ENCODE measurements at regions not wholly inside any gene's neighbourhood (a gene's known extent, or its start where the extent isn't known, plus 50 kb on each side); places are given as distances from the start of the nearest gene placed in this dataset.

GRCh38 chr15:69719527-69720240 lies 267.1 kb downstream of the RPLP1 start:
- intact Hi-C loops (cut with DNase I), result no loop called here
- Histone ChIP-seq H3K4me3 (no peak overlapping the region), H3K4me1 (ENCODE audit: insufficient read depth) (no peaks in the 10 kb centered on the region), H3K27me3 (no peaks in the 10 kb centered on the region), H3K27ac (no peak overlapping the region), H3K36me3 (no peaks in the 10 kb centered on the region), H3K9me3 (no peaks in the 10 kb centered on the region)
- 85 to 91% (median 89%) methylated on average over 4 of the region's 4 CpGs for WGBS, 3 donors
- DNase-seq, result no peak
- TF ChIP-seq POLR2A (IDR thresholded peaks at IDR 0.05), result no peak
- TF ChIP-seq, protein P1, sequence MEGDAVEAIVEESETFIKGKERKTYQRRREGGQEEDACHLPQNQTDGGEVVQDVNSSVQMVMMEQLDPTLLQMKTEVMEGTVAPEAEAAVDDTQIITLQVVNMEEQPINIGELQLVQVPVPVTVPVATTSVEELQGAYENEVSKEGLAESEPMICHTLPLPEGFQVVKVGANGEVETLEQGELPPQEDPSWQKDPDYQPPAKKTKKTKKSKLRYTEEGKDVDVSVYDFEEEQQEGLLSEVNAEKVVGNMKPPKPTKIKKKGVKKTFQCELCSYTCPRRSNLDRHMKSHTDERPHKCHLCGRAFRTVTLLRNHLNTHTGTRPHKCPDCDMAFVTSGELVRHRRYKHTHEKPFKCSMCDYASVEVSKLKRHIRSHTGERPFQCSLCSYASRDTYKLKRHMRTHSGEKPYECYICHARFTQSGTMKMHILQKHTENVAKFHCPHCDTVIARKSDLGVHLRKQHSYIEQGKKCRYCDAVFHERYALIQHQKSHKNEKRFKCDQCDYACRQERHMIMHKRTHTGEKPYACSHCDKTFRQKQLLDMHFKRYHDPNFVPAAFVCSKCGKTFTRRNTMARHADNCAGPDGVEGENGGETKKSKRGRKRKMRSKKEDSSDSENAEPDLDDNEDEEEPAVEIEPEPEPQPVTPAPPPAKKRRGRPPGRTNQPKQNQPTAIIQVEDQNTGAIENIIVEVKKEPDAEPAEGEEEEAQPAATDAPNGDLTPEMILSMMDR (IDR thresholded peaks at IDR 0.05), result no peak
- no peak for TF ChIP-seq EP300 (IDR thresholded peaks at IDR 0.05)

GRCh38 chr15:69720536-69720935 lies 267.9 kb downstream of the RPLP1 start:
- WGBS, 3 donors, result 90 to 98% (median 92%) methylated on average over 3 of the region's 3 CpGs
- no peaks in the 10 kb centered on the region for H3K9me3 ChIP-seq
- intact Hi-C loops (cut with DNase I), result no loop called here

GRCh38 chr15:69722924-69723323 lies 270.3 kb downstream of the RPLP1 start:
- Histone ChIP-seq H3K27ac (no peak overlapping the region), H3K4me3 (no peak overlapping the region), H3K4me1 (ENCODE audit: insufficient read depth) (no peaks in the 10 kb centered on the region), H3K27me3 (no peaks in the 10 kb centered on the region), H3K9me3 (no peaks in the 10 kb centered on the region), H3K36me3 (no peaks in the 10 kb centered on the region)
- no peak for DNase-seq
- intact Hi-C loops (cut with DNase I), result no loop called here
- 90 to 95% (median 92%) methylated on average over 5 of the region's 5 CpGs for WGBS, 3 donors
- TF ChIP-seq, protein P1 (IDR thresholded peaks at IDR 0.05), result no peak
- no peak for TF ChIP-seq EP300 (IDR thresholded peaks at IDR 0.05)
- TF ChIP-seq POLR2A (IDR thresholded peaks at IDR 0.05), result no peak

More at GRCh38 chr15:69720536-69720935, 267.9 kb downstream of the RPLP1 start:
- no peak overlapping the region for H3K27ac ChIP-seq
- TF ChIP-seq POLR2A (IDR thresholded peaks at IDR 0.05), result no peak
- TF ChIP-seq, protein P1 (IDR thresholded peaks at IDR 0.05), result no peak
- TF ChIP-seq EP300 (IDR thresholded peaks at IDR 0.05), result no peak
- H3K36me3 ChIP-seq, result no peaks in the 10 kb centered on the region
- H3K4me1 ChIP-seq (ENCODE audit: insufficient read depth), result no peaks in the 10 kb centered on the region
- H3K4me3 ChIP-seq, result no peak overlapping the region
- H3K27me3 ChIP-seq, result no peaks in the 10 kb centered on the region
- DNase-seq, result no peak

DNA sequence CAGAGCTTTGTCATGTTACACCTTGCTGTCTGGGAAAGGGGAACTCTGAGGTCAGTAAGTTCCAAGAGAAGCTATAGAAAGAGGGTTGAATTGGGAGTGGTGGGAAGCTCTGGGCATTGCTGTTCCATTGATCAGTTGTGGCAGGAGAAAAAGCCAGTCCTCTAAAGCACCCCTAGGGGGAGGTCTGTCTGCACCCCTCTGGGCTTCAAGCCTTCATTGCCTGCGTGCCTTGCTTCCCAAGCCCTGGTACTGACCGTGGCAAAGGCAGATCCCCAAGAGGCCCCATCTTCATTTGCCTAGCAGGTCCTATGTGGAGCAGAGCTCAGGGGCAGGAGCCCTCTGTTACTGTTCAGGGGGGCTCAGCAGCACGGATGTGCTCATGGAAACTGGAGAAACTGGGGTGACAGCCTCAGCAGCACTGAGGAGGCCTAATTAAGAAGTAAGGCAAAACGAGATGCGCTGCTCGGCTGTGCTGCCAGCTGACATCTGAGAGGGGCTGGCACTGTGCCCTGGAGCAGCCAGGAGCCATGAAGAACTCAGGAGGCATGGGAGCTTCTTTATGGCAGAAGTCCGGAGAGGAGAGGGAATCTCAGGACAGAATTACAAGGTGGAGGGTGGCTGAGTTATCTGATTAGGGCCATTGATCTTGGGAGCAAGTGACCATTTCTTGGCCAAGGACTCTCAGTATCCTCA lies 270.9 kb downstream of the RPLP1 start:
- no peak overlapping the region for H3K4me3 ChIP-seq
- DNase-seq, result no peak
- H3K36me3 ChIP-seq, result no peaks in the 10 kb centered on the region
- no peaks in the 10 kb centered on the region for H3K9me3 ChIP-seq
- H3K4me1 ChIP-seq (ENCODE audit: insufficient read depth), result no peaks in the 10 kb centered on the region
- H3K27ac ChIP-seq, result no peak overlapping the region
- TF ChIP-seq POLR2A (IDR thresholded peaks at IDR 0.05) (no peak), EP300 (IDR thresholded peaks at IDR 0.05) (no peak)
- TF ChIP-seq, protein P1 (IDR thresholded peaks at IDR 0.05), result no peak
- intact Hi-C loops (cut with DNase I), result no loop called here
- H3K27me3 ChIP-seq, result no peaks in the 10 kb centered on the region
- WGBS, 3 donors, result 54 to 63% (median 60%) methylated on average over 7 of the region's 7 CpGs
